Trophoblast cell (in vitro differentiated cells and primary cell): ENCODE measurements at regions not wholly inside any gene's neighbourhood (a gene's known extent, or its start where the extent isn't known, plus 50 kb on each side); places are given as distances from the start of the nearest gene placed in this dataset.

Experiments
- DNase-seq, 2 donors: peaks; one replicate each; pipeline ENCODE4 v3.0.0-alpha.2; 2016
- H2AFZ ChIP-seq: 2 replicates; pipeline ENCODE4 v1.6.1; 2013; ENCODE audit warnings: low read length, moderate library complexity, mild to moderate bottlenecking; ENCODE audit not compliant: insufficient read depth, poor library complexity
- H2AK5ac ChIP-seq: 2 replicates; pipeline ENCODE4 v1.6.1; 2013; ENCODE audit warnings: mild to moderate bottlenecking, low read length
- H2BK120ac ChIP-seq: 2 replicates; pipeline ENCODE4 v1.6.1; 2013; ENCODE audit warnings: low read length, mild to moderate bottlenecking, moderate library complexity; ENCODE audit not compliant: insufficient read depth, poor library complexity
- H2BK12ac ChIP-seq: 2 replicates; pipeline ENCODE4 v1.6.1; 2013; ENCODE audit warnings: mild to moderate bottlenecking, low read length, moderate library complexity
- H2BK5ac ChIP-seq: 2 replicates; pipeline ENCODE4 v1.6.1; 2013; ENCODE audit warnings: low read length, low read depth, moderate library complexity, mild to moderate bottlenecking; ENCODE audit not compliant: poor library complexity
- H3K14ac ChIP-seq: 2 replicates; pipeline ENCODE4 v1.6.1; 2013; ENCODE audit warnings: mild to moderate bottlenecking, low read length
- H3K18ac ChIP-seq: 2 replicates; pipeline ENCODE4 v1.6.1; 2013; ENCODE audit warnings: mild to moderate bottlenecking, low read length
- H3K23ac ChIP-seq: 2 replicates; pipeline ENCODE4 v1.6.1; 2013; ENCODE audit warnings: low read length
- H3K27ac ChIP-seq: 2 replicates; pipeline ENCODE4 v1.5.1; 2013; ENCODE audit warnings: low read depth, mild to moderate bottlenecking, inconsistent platforms, low read length, moderate library complexity
- H3K27me3 ChIP-seq: 2 replicates; pipeline ENCODE4 v1.6.1; 2013; ENCODE audit warnings: inconsistent platforms, mild to moderate bottlenecking, low read length, moderate library complexity; ENCODE audit not compliant: insufficient read depth
- H3K36me3 ChIP-seq, 2 experiments: 1 replicate in 1 of 2; 2 replicates in 1 of 2; pipeline ENCODE4 v1.6.1; 2013; ENCODE audit warnings: low read length in 2 of 2, mild to moderate bottlenecking in 2 of 2, moderate library complexity in 1 of 2; ENCODE audit not compliant: insufficient read depth in 2 of 2, control insufficient read depth in 1 of 2
- H3K4ac ChIP-seq: 2 replicates; pipeline ENCODE4 v1.6.1; 2013; ENCODE audit warnings: low read depth, mild to moderate bottlenecking, low read length, moderate library complexity
- H3K4me1 ChIP-seq, 2 experiments: 1 replicate in 1 of 2; 2 replicates in 1 of 2; pipeline ENCODE4 v1.6.1; 2013; ENCODE audit warnings: low read length in 2 of 2, mild to moderate bottlenecking in 2 of 2, moderate library complexity in 1 of 2; ENCODE audit not compliant: insufficient read depth in 2 of 2, control insufficient read depth in 1 of 2
- H3K4me2 ChIP-seq: 2 replicates; pipeline ENCODE4 v1.6.1; 2013; ENCODE audit warnings: inconsistent platforms, mild to moderate bottlenecking, low read length, moderate library complexity
- H3K4me3 ChIP-seq: 2 replicates; pipeline ENCODE4 v1.5.1; 2013; ENCODE audit warnings: mild to moderate bottlenecking, low read depth, low read length, inconsistent platforms
- H3K79me1 ChIP-seq: one replicate; pipeline ENCODE4 v1.6.1; 2013; ENCODE audit warnings: low read length
- H3K79me2 ChIP-seq: 2 replicates; pipeline ENCODE4 v1.6.1; 2013; ENCODE audit warnings: low read length, mild to moderate bottlenecking; ENCODE audit not compliant: control insufficient read depth, insufficient read depth, poor library complexity
- H3K9ac ChIP-seq: 2 replicates; pipeline ENCODE4 v1.6.1; 2013; ENCODE audit warnings: mild to moderate bottlenecking, low read length
- H3K9me3 ChIP-seq: 2 replicates; pipeline ENCODE4 v1.6.1; 2013; ENCODE audit warnings: low read depth, mild to moderate bottlenecking, control low read depth, inconsistent platforms, low read length; ENCODE audit not compliant: insufficient read depth
- H4K12ac ChIP-seq: 2 replicates; pipeline ENCODE4 v1.6.1; 2013; ENCODE audit warnings: low read depth, mild to moderate bottlenecking, low read length, moderate library complexity
- H4K8ac ChIP-seq: 2 replicates; pipeline ENCODE4 v1.6.1; 2013; ENCODE audit warnings: low read depth, mild to moderate bottlenecking, low read length, moderate library complexity
- H4K91ac ChIP-seq: one replicate; pipeline ENCODE4 v1.6.1; 2013; ENCODE audit warnings: low read depth, mild to moderate bottlenecking, low read length, moderate library complexity
- WGBS: extraction: QIAGEN DNeasy Blood & Tissue Kit; methylation state at CpG from one replicate; pipeline ENCODE4 v1.1.7; 2013; ENCODE audit warnings: missing lambda C conversion rate; ENCODE audit not compliant: insufficient read length, insufficient coverage; ENCODE audit errors: extremely low coverage; 5-methylcytosine and 5-hydroxymethylcytosine counted together

DNA sequence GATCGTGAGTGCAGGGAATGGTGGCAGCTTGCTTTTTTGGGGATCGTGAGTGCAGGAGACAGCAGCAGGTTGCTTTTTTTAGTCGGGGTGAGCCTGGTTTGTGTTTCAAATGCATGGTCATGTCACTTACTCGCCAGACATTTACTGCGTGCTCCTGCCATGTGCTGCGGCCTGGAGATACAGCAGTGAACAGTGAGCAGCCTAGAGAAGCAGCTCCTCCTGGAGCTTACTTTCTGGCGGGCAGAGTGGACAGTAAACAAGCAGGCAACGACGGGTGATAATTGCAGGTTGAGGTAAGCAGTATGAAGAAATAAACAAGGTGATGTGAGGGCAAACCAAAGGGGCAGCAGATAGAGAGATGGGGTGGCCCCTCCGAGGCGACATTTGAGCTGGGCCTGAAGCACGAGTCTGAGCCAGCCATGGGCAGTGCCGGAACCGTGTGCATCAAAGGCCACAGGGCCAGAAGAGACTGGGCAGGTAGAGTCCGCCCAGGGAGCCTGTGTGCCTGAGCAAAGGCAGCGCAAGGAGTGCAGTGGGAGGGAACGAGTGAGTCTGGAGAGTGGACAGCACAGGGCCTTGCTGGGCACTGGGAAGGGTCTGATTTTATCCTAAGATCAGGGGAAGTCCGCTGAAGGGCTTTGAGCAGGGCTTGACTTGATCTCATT lies 57.3 kb upstream of the RASA2 start:
- no CpG with 5 or more reads among the region's 18 CpGs for WGBS
- Histone ChIP-seq H4K12ac (no peak overlapping the region), H3K18ac (peak overlapping the region; percentile 80), H3K23ac (no peak overlapping the region), H3K79me2 (no peaks in the 10 kb centered on the region), H3K4ac (peak overlapping the region; percentile 6), H3K14ac (no peak overlapping the region), H3K27me3 (no peaks in the 10 kb centered on the region), H4K8ac (no peak overlapping the region), H3K9ac (no peak overlapping the region), H3K27ac (peak overlapping the region; percentile 8), H3K79me1 (peaks cover 2% of the 10 kb centered on the region), H3K4me3 (no peak overlapping the region), H3K4me2 (no peak overlapping the region), H2BK5ac (no peak overlapping the region), H2BK120ac (peak overlapping the region; percentile 36), H3K4me1 (peaks cover 5 to 8% of the 10 kb centered on the region in 2 experiments), H2AK5ac (no peak overlapping the region), H3K36me3 (peaks cover 10 to 11% of the 10 kb centered on the region in 2 experiments), H3K9me3 (no peaks in the 10 kb centered on the region), H2BK12ac (no peak overlapping the region), H2AFZ (no peak overlapping the region), H4K91ac (peak overlapping the region; percentile 63)
- DNase-seq: no peak

DNA sequence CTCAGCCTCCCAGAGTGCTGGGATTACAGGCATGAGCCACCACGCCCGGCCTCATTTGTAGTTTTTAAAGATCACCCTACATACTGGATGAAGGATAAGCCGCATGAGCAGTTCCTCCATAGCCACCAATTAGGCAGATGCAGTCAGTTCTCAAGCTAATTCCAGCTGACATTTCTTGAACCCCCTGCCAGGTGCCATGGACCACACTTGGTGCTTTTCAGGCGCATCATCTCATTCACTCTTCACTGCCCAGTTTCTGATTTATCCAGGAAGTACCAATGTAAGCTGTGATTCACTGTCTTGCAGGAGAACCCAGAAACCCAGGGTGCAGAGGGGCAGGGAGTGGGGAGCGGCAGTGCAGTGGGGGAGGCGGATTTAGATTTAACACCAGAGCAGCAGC lies 56.5 kb upstream of the RASA2 start:
- Histone ChIP-seq H2BK5ac (no peak overlapping the region), H2AK5ac (no peak overlapping the region), H3K4ac (no peak overlapping the region), H2AFZ (no peak overlapping the region), H3K79me2 (no peaks in the 10 kb centered on the region), H3K14ac (no peak overlapping the region), H3K9ac (no peak overlapping the region), H3K23ac (no peak overlapping the region), H2BK12ac (no peak overlapping the region), H3K27ac (no peak overlapping the region), H3K9me3 (no peaks in the 10 kb centered on the region), H4K91ac (no peak overlapping the region), H2BK120ac (no peak overlapping the region), H4K12ac (no peak overlapping the region), H3K4me2 (no peak overlapping the region), H3K4me3 (no peak overlapping the region), H3K18ac (no peak overlapping the region), H3K27me3 (no peaks in the 10 kb centered on the region), H4K8ac (no peak overlapping the region), H3K4me1 (peaks cover 5 to 8% of the 10 kb centered on the region in 2 experiments), H3K79me1 (peaks cover 4% of the 10 kb centered on the region), H3K36me3 (peaks cover 10 to 11% of the 10 kb centered on the region in 2 experiments)
- DNase-seq: no peak
- no CpG with 5 or more reads among the region's 6 CpGs for WGBS

DNA sequence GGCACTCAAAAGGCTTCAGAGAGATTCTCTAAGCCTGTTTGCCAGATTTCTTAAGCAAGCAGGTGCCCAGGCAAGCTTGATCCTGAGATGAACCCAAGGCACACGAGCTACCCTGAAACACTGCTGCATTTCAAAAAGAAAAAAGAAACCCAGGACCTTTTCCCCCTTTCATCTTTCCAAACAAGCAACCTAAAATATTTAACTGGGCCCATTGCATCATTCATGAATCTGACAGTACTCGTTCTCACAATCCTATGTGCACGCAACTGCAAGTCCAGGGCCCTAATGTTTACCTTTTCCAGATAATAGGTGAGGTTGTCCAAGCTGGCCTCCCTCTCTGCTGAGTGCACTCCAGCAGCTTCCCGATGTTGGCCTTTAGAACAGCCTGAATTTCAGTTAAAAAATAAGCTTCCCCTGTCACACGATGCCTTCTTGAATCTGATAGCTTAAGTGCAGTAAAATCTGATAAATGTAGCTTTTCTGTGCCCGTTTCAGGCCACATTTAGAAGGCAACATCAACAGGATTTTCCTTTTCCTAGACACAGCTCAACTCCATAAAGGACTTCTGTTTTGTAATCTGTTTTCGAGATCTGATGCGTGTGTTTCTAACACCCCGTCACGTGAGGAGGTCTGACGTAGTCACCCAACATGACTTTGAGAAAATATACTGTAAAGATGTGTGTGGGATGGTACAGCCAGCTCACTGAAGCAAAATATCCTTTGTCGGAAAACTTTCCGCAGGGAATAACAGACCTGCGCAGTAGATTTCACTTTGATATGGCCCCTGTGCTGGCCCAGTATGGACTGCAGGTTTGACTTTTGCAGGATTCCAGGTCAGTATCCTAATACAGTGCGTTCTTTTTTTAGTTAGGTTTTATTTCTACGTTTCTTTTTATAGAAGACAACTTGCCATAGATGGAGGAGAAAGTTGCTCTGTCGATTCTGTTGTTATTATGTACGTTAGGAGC lies 55.1 kb upstream of the RASA2 start:
- H4K8ac ChIP-seq: no peak overlapping the region
- H2AFZ ChIP-seq: no peak overlapping the region
- H2BK120ac ChIP-seq: no peak overlapping the region
- no CpG with 5 or more reads among the region's 18 CpGs for WGBS
- H3K14ac ChIP-seq: no peak overlapping the region
- H3K4me1 ChIP-seq: peaks cover 5 to 8% of the 10 kb centered on the region in 2 experiments
- no peaks in the 10 kb centered on the region for H3K9me3 ChIP-seq
- DNase-seq: peak in 1 of 2 donors; percentile 51
- no peak overlapping the region for H2BK5ac ChIP-seq
- no peak overlapping the region for H3K4ac ChIP-seq
- H2AK5ac ChIP-seq: no peak overlapping the region
- H3K36me3 ChIP-seq: peaks cover 10 to 11% of the 10 kb centered on the region in 2 experiments
- no peak overlapping the region for H3K23ac ChIP-seq
- no peak overlapping the region for H3K9ac ChIP-seq
- H3K27ac ChIP-seq: peak overlapping the region; percentile 7
- peaks cover 4% of the 10 kb centered on the region for H3K79me1 ChIP-seq
- no peak overlapping the region for H4K12ac ChIP-seq
- no peak overlapping the region for H3K4me3 ChIP-seq
- no peak overlapping the region for H2BK12ac ChIP-seq
- H3K79me2 ChIP-seq: no peaks in the 10 kb centered on the region
- no peak overlapping the region for H3K18ac ChIP-seq
- no peak overlapping the region for H3K4me2 ChIP-seq
- no peak overlapping the region for H4K91ac ChIP-seq
- no peaks in the 10 kb centered on the region for H3K27me3 ChIP-seq

DNA sequence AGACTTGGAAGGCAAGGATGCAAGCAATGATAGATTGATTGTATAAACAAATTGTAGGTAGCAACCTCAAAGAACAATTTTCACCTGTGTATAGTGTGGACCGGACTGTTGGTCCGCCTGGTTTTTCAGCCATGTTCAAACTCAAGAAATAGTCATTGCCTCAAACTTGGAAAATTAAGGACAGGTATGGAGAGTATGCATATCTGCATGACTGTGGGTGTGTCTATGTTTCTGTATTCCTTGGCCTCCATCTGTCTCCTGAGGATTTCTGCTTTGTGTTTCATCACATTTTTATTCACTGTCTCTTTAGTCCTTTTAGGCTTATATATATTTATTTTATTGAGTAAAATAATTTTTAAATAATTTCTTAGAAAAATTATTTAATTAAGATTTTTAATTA lies 53.9 kb upstream of the RASA2 start:
- Histone ChIP-seq H2BK120ac (no peak overlapping the region), H3K4me1 (peaks cover 4 to 5% of the 10 kb centered on the region in 2 experiments), H3K27me3 (no peaks in the 10 kb centered on the region), H3K4me3 (no peak overlapping the region), H3K14ac (no peak overlapping the region), H3K23ac (no peak overlapping the region), H3K36me3 (peaks cover 3 to 8% of the 10 kb centered on the region in 2 experiments), H2AFZ (no peak overlapping the region), H3K4ac (no peak overlapping the region), H3K9me3 (no peaks in the 10 kb centered on the region), H3K9ac (no peak overlapping the region), H2BK5ac (no peak overlapping the region), H3K79me2 (no peaks in the 10 kb centered on the region), H3K4me2 (no peak overlapping the region), H4K8ac (no peak overlapping the region), H4K91ac (no peak overlapping the region), H4K12ac (no peak overlapping the region), H3K27ac (no peak overlapping the region), H3K79me1 (peaks cover 3% of the 10 kb centered on the region), H3K18ac (no peak overlapping the region), H2AK5ac (no peak overlapping the region), H2BK12ac (no peak overlapping the region)
- no CpG with 5 or more reads among the region's 2 CpGs for WGBS
- peak in 1 of 2 donors; percentile 70 for DNase-seq
